ENCODE measurements at regions not wholly inside any gene's neighbourhood (a gene's known extent, or its start where the extent isn't known, plus 50 kb on each side); places are given as distances from the start of the nearest gene placed in this dataset.

- TF ChIP-seq CTCF (IDR thresholded peaks at IDR 0.05; ENCODE audit: insufficient read depth, missing control alignments): no peak
- DNase-seq (ENCODE audit: insufficient read length, low spot score) (no peak), FAIRE-seq (no peak)
These were observed 198.0 kb upstream of the EGFLAM start for GRCh38 chr5:38060354-38060753.

DNA sequence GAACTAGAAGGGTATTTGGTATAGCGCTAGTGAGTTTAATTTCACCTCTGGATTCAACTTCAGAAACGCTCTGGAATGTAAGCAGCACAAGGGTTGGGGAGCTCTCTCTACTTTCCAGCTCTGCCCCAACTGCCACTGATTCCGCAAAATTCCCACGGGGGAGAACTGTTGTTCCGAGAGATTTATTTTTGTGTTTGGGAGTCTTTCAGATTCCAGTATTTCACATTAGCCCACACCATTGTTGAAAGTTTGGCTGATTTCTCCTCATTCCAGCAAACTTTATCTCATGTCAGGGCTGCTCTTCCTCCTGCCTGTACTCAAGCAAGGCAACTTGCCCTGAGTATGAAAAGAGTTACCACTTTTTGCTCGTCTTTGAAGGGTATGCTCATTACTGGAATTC is 198.5 kb upstream of the EGFLAM start:
- DNase-seq (ENCODE audit: insufficient read length, low spot score): no peak
- no peak for TF ChIP-seq CTCF (IDR thresholded peaks at IDR 0.05; ENCODE audit: insufficient read depth, missing control alignments)
- FAIRE-seq: no peak

- FAIRE-seq: no peak
- no peak for DNase-seq (ENCODE audit: insufficient read length, low spot score)
- no peak for TF ChIP-seq CTCF (IDR thresholded peaks at IDR 0.05; ENCODE audit: insufficient read depth, missing control alignments)
These were observed 206.4 kb upstream of the EGFLAM start for GRCh38 chr5:38051711-38052511.

DNA sequence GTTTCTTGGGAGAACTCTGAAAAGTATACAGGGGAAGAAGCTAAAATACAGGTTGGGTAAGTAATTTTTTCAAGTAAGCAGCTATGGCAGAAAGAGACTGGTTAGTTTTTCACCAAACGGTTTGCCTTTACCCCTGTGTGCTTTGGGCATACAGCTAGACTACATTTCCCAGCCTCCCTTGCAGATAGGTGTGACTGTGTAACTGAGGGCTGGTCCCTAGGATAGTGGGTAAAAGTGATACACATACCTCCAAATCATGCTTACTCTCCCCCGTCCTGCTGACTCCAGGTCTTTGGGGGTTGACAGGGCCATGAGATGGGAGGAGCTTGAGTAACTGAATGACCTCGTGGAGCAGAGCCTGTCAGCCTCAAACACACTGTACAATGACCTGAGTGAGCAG is 208.6 kb upstream of the GDNF start:
- DNase-seq (ENCODE audit: insufficient read length, low spot score) (no peak), FAIRE-seq (no peak)
- TF ChIP-seq CTCF (IDR thresholded peaks at IDR 0.05; ENCODE audit: insufficient read depth, missing control alignments): no peak

- TF ChIP-seq CTCF (IDR thresholded peaks at IDR 0.05; ENCODE audit: insufficient read depth, missing control alignments): no peak
- no peak for FAIRE-seq
These were observed 206.3 kb upstream of the GDNF start for GRCh38 chr5:38046103-38046502.

DNA sequence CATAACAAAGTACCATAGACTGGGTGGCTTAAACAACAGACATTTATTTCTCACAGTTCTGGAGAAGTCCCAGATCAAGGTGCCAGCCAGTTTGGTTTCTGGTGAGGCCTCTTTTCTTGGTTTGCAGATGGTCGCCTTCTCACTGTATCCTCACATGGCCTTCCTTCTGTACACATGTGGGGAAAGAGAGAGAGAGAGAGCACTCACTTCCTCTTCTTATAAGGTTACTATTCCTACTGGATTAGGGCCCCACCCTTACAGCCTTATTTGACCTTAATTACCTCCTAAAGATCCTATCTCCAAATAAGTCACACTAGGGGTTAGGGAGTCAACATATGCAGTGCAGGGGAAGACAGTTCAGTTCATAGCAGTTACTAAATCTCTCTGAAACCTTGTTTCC is 205.6 kb upstream of the GDNF start:
- TF ChIP-seq CTCF (IDR thresholded peaks at IDR 0.05; ENCODE audit: insufficient read depth, missing control alignments): no peak
- no peak for DNase-seq (ENCODE audit: insufficient read length, low spot score)
- no peak for FAIRE-seq

More at GRCh38 chr5:38046103-38046502, 206.3 kb upstream of the GDNF start:
- no peak for DNase-seq (ENCODE audit: insufficient read length, low spot score)

GRCh38 chr5:38039826-38040225 is 200.0 kb upstream of the GDNF start:
- FAIRE-seq: no peak
- TF ChIP-seq CTCF (IDR thresholded peaks at IDR 0.05; ENCODE audit: insufficient read depth, missing control alignments): no peak
- DNase-seq (ENCODE audit: insufficient read length, low spot score): no peak

All from D721Med (cell line).